H1 (cell line): ENCODE measurements at regions not wholly inside any gene's neighbourhood (a gene's known extent, or its start where the extent isn't known, plus 50 kb on each side); places are given as distances from the start of the nearest gene placed in this dataset.

Experiments
- EP300 ChIP-seq, 2 experiments: IDR thresholded peaks; 1 replicate in 1 of 2; 2 replicates in 1 of 2; pipeline ENCODE4 v1.6.1; 2011 to 2012; ENCODE audit warnings: low read depth in 2 of 2, low read length in 2 of 2, mild to moderate bottlenecking in 2 of 2, borderline replicate concordance in 1 of 2, inconsistent platforms in 1 of 2, moderate library complexity in 1 of 2
- RXRA ChIP-seq: IDR thresholded peaks from 2 replicates; pipeline ENCODE4 v1.6.1; 2011; ENCODE audit warnings: low read depth, mild to moderate bottlenecking, low read length, moderate library complexity; ENCODE audit not compliant: insufficient read depth
- SP1 ChIP-seq: IDR thresholded peaks from 2 replicates; pipeline ENCODE4 v1.6.1; 2011; ENCODE audit warnings: low read depth, low read length
- SP2 ChIP-seq: IDR thresholded peaks from 2 replicates; pipeline ENCODE4 v1.6.1; 2012; ENCODE audit warnings: mild to moderate bottlenecking, low read length, inconsistent platforms
- TAF7 ChIP-seq: optimal IDR thresholded peaks from 2 replicates; pipeline ENCODE3; 2011; ENCODE audit warnings: low read depth, mild to moderate bottlenecking, inconsistent platforms, low read length, moderate library complexity, borderline replicate concordance
- TF ChIP-seq, protein P1 (sequence below): fragments of 300-600 bp; sonication (generic); IDR thresholded peaks from 2 replicates; pipeline ENCODE4 v1.7.1; 2012; ENCODE audit warnings: low read length, moderate library complexity, mild to moderate bottlenecking, inconsistent platforms; ENCODE audit not compliant: insufficient replicate concordance
- TF ChIP-seq, protein P2 (sequence below): IDR thresholded peaks from 2 replicates; pipeline ENCODE4 v1.6.1; 2012; ENCODE audit warnings: low read length, inconsistent platforms

DNA sequence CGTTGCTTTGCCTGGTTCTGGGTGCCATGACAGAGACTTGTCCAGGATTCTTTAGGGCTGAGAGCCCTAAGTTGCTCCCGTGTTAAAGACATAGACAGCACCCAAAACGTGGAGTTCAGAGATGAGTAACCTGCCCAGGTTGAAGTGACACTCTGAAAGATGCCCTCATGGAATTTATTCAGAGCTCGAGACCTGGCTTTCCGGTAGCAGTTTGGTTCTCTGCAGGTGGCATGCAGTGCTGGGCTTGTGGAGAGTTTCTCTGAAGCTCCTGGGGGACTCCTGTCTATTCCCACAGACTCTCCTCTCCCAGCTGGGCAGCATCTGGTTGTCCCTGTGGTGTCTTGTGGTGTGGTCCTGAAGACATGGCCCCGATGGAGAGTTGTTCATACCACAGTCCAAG lies 241.0 kb downstream of the RHOU start (continued):
- TF ChIP-seq, protein P1, sequence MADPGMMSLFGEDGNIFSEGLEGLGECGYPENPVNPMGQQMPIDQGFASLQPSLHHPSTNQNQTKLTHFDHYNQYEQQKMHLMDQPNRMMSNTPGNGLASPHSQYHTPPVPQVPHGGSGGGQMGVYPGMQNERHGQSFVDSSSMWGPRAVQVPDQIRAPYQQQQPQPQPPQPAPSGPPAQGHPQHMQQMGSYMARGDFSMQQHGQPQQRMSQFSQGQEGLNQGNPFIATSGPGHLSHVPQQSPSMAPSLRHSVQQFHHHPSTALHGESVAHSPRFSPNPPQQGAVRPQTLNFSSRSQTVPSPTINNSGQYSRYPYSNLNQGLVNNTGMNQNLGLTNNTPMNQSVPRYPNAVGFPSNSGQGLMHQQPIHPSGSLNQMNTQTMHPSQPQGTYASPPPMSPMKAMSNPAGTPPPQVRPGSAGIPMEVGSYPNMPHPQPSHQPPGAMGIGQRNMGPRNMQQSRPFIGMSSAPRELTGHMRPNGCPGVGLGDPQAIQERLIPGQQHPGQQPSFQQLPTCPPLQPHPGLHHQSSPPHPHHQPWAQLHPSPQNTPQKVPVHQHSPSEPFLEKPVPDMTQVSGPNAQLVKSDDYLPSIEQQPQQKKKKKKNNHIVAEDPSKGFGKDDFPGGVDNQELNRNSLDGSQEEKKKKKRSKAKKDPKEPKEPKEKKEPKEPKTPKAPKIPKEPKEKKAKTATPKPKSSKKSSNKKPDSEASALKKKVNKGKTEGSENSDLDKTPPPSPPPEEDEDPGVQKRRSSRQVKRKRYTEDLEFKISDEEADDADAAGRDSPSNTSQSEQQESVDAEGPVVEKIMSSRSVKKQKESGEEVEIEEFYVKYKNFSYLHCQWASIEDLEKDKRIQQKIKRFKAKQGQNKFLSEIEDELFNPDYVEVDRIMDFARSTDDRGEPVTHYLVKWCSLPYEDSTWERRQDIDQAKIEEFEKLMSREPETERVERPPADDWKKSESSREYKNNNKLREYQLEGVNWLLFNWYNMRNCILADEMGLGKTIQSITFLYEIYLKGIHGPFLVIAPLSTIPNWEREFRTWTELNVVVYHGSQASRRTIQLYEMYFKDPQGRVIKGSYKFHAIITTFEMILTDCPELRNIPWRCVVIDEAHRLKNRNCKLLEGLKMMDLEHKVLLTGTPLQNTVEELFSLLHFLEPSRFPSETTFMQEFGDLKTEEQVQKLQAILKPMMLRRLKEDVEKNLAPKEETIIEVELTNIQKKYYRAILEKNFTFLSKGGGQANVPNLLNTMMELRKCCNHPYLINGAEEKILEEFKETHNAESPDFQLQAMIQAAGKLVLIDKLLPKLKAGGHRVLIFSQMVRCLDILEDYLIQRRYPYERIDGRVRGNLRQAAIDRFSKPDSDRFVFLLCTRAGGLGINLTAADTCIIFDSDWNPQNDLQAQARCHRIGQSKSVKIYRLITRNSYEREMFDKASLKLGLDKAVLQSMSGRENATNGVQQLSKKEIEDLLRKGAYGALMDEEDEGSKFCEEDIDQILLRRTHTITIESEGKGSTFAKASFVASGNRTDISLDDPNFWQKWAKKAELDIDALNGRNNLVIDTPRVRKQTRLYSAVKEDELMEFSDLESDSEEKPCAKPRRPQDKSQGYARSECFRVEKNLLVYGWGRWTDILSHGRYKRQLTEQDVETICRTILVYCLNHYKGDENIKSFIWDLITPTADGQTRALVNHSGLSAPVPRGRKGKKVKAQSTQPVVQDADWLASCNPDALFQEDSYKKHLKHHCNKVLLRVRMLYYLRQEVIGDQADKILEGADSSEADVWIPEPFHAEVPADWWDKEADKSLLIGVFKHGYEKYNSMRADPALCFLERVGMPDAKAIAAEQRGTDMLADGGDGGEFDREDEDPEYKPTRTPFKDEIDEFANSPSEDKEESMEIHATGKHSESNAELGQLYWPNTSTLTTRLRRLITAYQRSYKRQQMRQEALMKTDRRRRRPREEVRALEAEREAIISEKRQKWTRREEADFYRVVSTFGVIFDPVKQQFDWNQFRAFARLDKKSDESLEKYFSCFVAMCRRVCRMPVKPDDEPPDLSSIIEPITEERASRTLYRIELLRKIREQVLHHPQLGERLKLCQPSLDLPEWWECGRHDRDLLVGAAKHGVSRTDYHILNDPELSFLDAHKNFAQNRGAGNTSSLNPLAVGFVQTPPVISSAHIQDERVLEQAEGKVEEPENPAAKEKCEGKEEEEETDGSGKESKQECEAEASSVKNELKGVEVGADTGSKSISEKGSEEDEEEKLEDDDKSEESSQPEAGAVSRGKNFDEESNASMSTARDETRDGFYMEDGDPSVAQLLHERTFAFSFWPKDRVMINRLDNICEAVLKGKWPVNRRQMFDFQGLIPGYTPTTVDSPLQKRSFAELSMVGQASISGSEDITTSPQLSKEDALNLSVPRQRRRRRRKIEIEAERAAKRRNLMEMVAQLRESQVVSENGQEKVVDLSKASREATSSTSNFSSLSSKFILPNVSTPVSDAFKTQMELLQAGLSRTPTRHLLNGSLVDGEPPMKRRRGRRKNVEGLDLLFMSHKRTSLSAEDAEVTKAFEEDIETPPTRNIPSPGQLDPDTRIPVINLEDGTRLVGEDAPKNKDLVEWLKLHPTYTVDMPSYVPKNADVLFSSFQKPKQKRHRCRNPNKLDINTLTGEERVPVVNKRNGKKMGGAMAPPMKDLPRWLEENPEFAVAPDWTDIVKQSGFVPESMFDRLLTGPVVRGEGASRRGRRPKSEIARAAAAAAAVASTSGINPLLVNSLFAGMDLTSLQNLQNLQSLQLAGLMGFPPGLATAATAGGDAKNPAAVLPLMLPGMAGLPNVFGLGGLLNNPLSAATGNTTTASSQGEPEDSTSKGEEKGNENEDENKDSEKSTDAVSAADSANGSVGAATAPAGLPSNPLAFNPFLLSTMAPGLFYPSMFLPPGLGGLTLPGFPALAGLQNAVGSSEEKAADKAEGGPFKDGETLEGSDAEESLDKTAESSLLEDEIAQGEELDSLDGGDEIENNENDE = no peak
- no peak for TF ChIP-seq RXRA
- TF ChIP-seq SP2 = no peak
- no peak for TF ChIP-seq TAF7
- TF ChIP-seq, protein P2, sequence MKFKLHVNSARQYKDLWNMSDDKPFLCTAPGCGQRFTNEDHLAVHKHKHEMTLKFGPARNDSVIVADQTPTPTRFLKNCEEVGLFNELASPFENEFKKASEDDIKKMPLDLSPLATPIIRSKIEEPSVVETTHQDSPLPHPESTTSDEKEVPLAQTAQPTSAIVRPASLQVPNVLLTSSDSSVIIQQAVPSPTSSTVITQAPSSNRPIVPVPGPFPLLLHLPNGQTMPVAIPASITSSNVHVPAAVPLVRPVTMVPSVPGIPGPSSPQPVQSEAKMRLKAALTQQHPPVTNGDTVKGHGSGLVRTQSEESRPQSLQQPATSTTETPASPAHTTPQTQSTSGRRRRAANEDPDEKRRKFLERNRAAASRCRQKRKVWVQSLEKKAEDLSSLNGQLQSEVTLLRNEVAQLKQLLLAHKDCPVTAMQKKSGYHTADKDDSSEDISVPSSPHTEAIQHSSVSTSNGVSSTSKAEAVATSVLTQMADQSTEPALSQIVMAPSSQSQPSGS = no peak
- no peak for TF ChIP-seq SP1
- no peak for TF ChIP-seq EP300 (IDR thresholded peaks at IDR 0.05; ENCODE audit: borderline replicate concordance in 1 of 2, low read depth in 2 of 2, low read length in 2 of 2)
